Panc1 (cell line): ENCODE measurements at regions not wholly inside any gene's neighbourhood (a gene's known extent, or its start where the extent isn't known, plus 50 kb on each side); places are given as distances from the start of the nearest gene placed in this dataset.

ENCODE experiments used
- ATAC-seq: fragments of 200-7000 bp; cut with Tn5 transposase; 2 replicates; pipeline ENCODE4 v1.9.1; 2020; ENCODE audit warnings: mild to moderate bottlenecking, moderate library complexity
- BruUV-seq: library from RNA; stranded (reverse); fragments of 400-500 nt; replicated peaks from 2 replicates; lab custom pipeline; 2021; lab: Mats Ljungman, UMichigan
- CTCF ChIA-PET: fragments of 300-600 bp; sonication (Branson Sonifier 250); formaldehyde crosslinking; loops from one replicate; lab custom pipeline; 2022; ENCODE audit warnings: antibody characterized with exemption; lab: Charles Lee
- POLR2A ChIA-PET: fragments of 300-600 bp; sonication (Branson Sonifier 250); formaldehyde crosslinking; loops from one replicate; lab custom pipeline; 2022; ENCODE audit warnings: antibody characterized with exemption; lab: Charles Lee
- DNase-seq: peaks from one replicate; pipeline ENCODE4 v3.0.0-alpha.2; 2010; ENCODE audit warnings: low read depth, low spot score
- H3K27ac ChIP-seq: 2 replicates; pipeline ENCODE4 v1.5.1; 2011; ENCODE audit warnings: mild to moderate bottlenecking, low read length, inconsistent platforms
- H3K27me3 ChIP-seq: fragments of 200-500 bp; sonication (Bioruptor generic); 2 replicates; pipeline ENCODE4 v1.6.0; 2014; ENCODE audit warnings: low read length, inconsistent platforms; ENCODE audit not compliant: control insufficient read depth, insufficient read depth
- H3K36me3 ChIP-seq: fragments of 200-500 bp; sonication (Bioruptor generic); 2 replicates; pipeline ENCODE4 v1.5.1; 2014; ENCODE audit warnings: inconsistent platforms, mild to moderate bottlenecking, low read length, moderate library complexity; ENCODE audit not compliant: control insufficient read depth, insufficient read depth
- H3K4me1 ChIP-seq: 2 replicates; pipeline ENCODE4 v1.5.1; 2011; ENCODE audit warnings: inconsistent platforms, mild to moderate bottlenecking, low read length, moderate library complexity; ENCODE audit not compliant: control insufficient read depth, insufficient read depth
- H3K4me3 ChIP-seq, 2 experiments: 2 replicates each; pipeline ENCODE4 v1.5.1; 2011 to 2012; ENCODE audit warnings: low read depth in 2 of 2, low read length in 2 of 2, mild to moderate bottlenecking in 2 of 2, inconsistent platforms in 1 of 2, moderate library complexity in 1 of 2
- H3K9me3 ChIP-seq: fragments of 200-500 bp; sonication (Bioruptor generic); 2 replicates; pipeline ENCODE4 v1.5.1; 2014; ENCODE audit warnings: low read depth, mild to moderate bottlenecking, inconsistent platforms, low read length, moderate library complexity; ENCODE audit not compliant: control insufficient read depth, insufficient read depth
- CTCF ChIP-seq: fragments of 450-650 bp; IDR thresholded peaks from 2 replicates; pipeline ENCODE4 v1.5.1; 2017; ENCODE audit warnings: mild to moderate bottlenecking
- POLR2AphosphoS5 ChIP-seq: IDR thresholded peaks from 2 replicates; pipeline ENCODE4 v1.6.1; 2012; ENCODE audit warnings: mild to moderate bottlenecking, low read depth, low read length, moderate library complexity
- SIN3A ChIP-seq: IDR thresholded peaks from 2 replicates; pipeline ENCODE4 v1.6.1; 2012; ENCODE audit warnings: low read depth, mild to moderate bottlenecking, low read length, moderate library complexity, borderline replicate concordance; ENCODE audit not compliant: insufficient read depth
- TCF7L2 ChIP-seq: IDR thresholded peaks from 2 replicates; pipeline ENCODE4 v1.6.1; 2011; ENCODE audit warnings: mild to moderate bottlenecking, low read depth, low read length, inconsistent platforms
- in situ Hi-C: cut with HindIII; loops from 2 replicates; pipeline ENCODE4 v1.10.0; 2016; ENCODE audit warnings: low sequenced_read_pairs, low pct_unique_long_range_greater_than_20kb
- intact Hi-C: fragments of 100-400 bp; cut with micrococcal nuclease; formaldehyde crosslinking; loops from one replicate; pipeline ENCODE4 v1.10.0; 2022; ENCODE audit not compliant: unreplicated experiment
- TF ChIP-seq, protein P1 (sequence below), 2 experiments: IDR thresholded peaks; 2 replicates each; pipeline ENCODE4 v1.6.1; 2011 to 2012; ENCODE audit warnings: low read depth in 2 of 2, control low read depth in 1 of 2, low read length in 1 of 2, mild to moderate bottlenecking in 1 of 2, moderate library complexity in 1 of 2; ENCODE audit not compliant: insufficient read depth in 1 of 2

GRCh38 chr4:108395786-108396185 is 224.6 kb upstream of the RPL34 start:
- TF ChIP-seq, protein P1, sequence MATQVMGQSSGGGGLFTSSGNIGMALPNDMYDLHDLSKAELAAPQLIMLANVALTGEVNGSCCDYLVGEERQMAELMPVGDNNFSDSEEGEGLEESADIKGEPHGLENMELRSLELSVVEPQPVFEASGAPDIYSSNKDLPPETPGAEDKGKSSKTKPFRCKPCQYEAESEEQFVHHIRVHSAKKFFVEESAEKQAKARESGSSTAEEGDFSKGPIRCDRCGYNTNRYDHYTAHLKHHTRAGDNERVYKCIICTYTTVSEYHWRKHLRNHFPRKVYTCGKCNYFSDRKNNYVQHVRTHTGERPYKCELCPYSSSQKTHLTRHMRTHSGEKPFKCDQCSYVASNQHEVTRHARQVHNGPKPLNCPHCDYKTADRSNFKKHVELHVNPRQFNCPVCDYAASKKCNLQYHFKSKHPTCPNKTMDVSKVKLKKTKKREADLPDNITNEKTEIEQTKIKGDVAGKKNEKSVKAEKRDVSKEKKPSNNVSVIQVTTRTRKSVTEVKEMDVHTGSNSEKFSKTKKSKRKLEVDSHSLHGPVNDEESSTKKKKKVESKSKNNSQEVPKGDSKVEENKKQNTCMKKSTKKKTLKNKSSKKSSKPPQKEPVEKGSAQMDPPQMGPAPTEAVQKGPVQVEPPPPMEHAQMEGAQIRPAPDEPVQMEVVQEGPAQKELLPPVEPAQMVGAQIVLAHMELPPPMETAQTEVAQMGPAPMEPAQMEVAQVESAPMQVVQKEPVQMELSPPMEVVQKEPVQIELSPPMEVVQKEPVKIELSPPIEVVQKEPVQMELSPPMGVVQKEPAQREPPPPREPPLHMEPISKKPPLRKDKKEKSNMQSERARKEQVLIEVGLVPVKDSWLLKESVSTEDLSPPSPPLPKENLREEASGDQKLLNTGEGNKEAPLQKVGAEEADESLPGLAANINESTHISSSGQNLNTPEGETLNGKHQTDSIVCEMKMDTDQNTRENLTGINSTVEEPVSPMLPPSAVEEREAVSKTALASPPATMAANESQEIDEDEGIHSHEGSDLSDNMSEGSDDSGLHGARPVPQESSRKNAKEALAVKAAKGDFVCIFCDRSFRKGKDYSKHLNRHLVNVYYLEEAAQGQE (IDR thresholded peaks at IDR 0.05; ENCODE audit: insufficient read depth in 1 of 2, low read depth in 2 of 2, low read length in 1 of 2): no peak
- TF ChIP-seq TCF7L2: no peak
- no peak for TF ChIP-seq SIN3A
- TF ChIP-seq CTCF: no peak
- no peak for TF ChIP-seq POLR2AphosphoS5
- Histone ChIP-seq H3K36me3 (no peaks in the 10 kb centered on the region), H3K4me3 (no peak overlapping the region), H3K27ac (no peak overlapping the region), H3K4me1 (no peaks in the 10 kb centered on the region), H3K9me3 (no peaks in the 10 kb centered on the region), H3K27me3 (no peaks in the 10 kb centered on the region)
- BruUV-seq: no TSS peak
- POLR2A ChIA-PET: no interaction called here
- ATAC-seq (no peak), DNase-seq (no peak)
- in situ Hi-C loops (no loop called here), intact Hi-C loops (no loop called here)
- CTCF ChIA-PET: no interaction called here

- no peak for ATAC-seq
- Histone ChIP-seq H3K4me3 (no peak overlapping the region), H3K27ac (no peak overlapping the region), H3K4me1 (no peaks in the 10 kb centered on the region), H3K27me3 (no peaks in the 10 kb centered on the region; the same call in 1 of the 2 replicates), H3K36me3 (no peaks in the 10 kb centered on the region), H3K9me3 (no peaks in the 10 kb centered on the region)
- in situ Hi-C loops (no loop called here), intact Hi-C loops (no loop called here)
- ChIA-PET POLR2A (no interaction called here), CTCF (interaction anchor here (0.7 kb wide), 1 partner anchor 1004 kb away, joined by 3 read pairs; no protein-coding TSS in a partner anchor)
- no peak for TF ChIP-seq SIN3A
- TF ChIP-seq CTCF: no peak
- TF ChIP-seq, protein P1 (IDR thresholded peaks at IDR 0.05; ENCODE audit: insufficient read depth in 1 of 2, low read depth in 2 of 2, low read length in 1 of 2): no peak
- TF ChIP-seq POLR2AphosphoS5: no peak
- TF ChIP-seq TCF7L2: no peak
- no TSS peak for BruUV-seq
- no peak for DNase-seq
Measured at GRCh38 chr4:108393890-108394472, 225.2 kb upstream of the LEF1 start.
